ENCODE measurements at regions not wholly inside any gene's neighbourhood (a gene's known extent, or its start where the extent isn't known, plus 50 kb on each side); places are given as distances from the start of the nearest gene placed in this dataset.
"Not testable (repeated sequence)": the region's sequence is repeated elsewhere in the genome, so short reads cannot be mapped to it uniquely, and the experiment has no call there.

DNA sequence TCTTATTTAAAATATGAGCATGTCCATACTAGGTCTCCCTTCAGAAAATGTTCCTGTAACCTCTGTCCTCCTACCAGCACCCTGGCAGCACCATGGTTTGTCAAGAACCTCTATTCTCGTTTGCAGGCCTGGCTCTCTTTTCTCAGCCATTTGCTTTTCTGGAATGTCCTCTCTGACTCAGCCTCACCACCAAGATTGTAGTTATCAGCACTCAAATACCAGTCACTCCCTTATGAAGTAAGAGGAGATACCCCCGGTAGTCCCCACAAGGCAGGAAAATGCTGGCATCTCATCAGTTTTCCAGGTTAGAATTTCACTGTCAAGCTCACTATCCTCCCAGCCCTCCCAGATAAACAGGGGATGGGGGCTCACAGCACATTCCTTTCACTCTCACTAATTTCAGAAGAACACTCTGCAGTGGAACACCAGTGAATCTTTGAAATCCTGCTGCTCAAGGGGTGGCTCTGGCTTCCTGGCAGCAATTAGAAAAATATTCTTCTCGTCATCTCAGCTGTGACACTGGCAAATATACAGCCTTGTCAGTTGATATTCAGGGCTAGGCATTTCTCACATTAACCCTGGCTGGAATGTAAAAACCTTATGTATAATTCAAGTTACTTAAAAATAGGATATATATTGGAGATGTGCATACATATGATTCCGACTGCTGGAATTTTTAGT lies 129.2 kb downstream of the TBX18 start:
- TF ChIP-seq, protein P1, sequence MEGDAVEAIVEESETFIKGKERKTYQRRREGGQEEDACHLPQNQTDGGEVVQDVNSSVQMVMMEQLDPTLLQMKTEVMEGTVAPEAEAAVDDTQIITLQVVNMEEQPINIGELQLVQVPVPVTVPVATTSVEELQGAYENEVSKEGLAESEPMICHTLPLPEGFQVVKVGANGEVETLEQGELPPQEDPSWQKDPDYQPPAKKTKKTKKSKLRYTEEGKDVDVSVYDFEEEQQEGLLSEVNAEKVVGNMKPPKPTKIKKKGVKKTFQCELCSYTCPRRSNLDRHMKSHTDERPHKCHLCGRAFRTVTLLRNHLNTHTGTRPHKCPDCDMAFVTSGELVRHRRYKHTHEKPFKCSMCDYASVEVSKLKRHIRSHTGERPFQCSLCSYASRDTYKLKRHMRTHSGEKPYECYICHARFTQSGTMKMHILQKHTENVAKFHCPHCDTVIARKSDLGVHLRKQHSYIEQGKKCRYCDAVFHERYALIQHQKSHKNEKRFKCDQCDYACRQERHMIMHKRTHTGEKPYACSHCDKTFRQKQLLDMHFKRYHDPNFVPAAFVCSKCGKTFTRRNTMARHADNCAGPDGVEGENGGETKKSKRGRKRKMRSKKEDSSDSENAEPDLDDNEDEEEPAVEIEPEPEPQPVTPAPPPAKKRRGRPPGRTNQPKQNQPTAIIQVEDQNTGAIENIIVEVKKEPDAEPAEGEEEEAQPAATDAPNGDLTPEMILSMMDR (IDR thresholded peaks at IDR 0.05; ENCODE audit: insufficient read depth, low read depth, low read length): no peak
- H3K36me3 ChIP-seq (ENCODE audit: control insufficient read depth, insufficient read depth, low read length): no peaks in the 10 kb centered on the region
- H3K4me3 ChIP-seq (ENCODE audit: low read depth, low read length): no peak overlapping the region
- ChIA-PET POLR2A (no interaction called here), CTCF (no interaction called here)
- no peak for DNase-seq (ENCODE audit: low read depth)
- H3K27me3 ChIP-seq (ENCODE audit: control insufficient read depth, insufficient read depth, low read length): no peaks in the 10 kb centered on the region

DNA sequence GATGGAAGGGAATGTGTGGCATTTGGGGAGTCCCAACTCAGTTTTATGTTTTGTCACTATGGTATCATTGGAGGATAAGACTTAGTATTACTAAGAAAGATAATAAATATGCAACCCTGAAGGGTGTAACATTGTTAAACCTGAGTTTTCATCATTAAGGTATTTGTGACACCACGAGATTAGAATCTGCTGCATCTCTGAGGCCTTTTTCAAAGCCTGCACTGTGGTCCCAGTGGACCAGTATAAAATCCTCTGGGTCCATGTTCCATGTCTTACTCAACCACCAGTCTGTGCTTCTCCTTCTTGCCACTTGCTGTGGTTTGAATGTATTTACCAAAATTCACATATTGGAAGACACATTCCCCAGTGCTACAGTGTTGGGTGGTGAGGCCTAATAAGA lies 130.6 kb downstream of the TBX18 start:
- DNase-seq (ENCODE audit: low read depth): no peak
- ChIA-PET POLR2A (no interaction called here), CTCF (no interaction called here)
- TF ChIP-seq, protein P1 (IDR thresholded peaks at IDR 0.05; ENCODE audit: insufficient read depth, low read depth, low read length): no peak
- no peaks in the 10 kb centered on the region for H3K27me3 ChIP-seq (ENCODE audit: control insufficient read depth, insufficient read depth, low read length)
- H3K36me3 ChIP-seq (ENCODE audit: control insufficient read depth, insufficient read depth, low read length): no peaks in the 10 kb centered on the region
- no peak overlapping the region for H3K4me3 ChIP-seq (ENCODE audit: low read depth, low read length)

DNA sequence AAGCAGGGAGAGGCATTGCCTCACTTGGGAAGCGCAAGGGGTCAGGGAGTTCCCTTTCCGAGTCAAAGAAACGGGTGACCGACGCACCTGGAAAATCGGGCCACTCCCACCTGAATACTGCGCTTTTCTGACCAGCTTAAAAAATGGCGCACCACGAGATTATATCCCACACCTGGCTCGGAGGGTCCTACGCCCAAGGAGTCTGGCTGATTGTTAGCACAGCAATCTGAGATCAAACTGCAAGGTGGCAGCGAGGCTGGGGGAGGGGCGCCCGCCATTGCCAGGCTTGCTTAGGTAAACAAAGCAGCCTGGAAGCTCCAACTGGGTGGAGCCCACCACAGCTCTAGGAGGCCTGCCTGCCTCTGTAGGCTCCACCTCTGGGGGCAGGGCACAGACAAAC lies 137.9 kb downstream of the TBX18 start:
- DNase-seq (ENCODE audit: low read depth); H3K27me3 ChIP-seq (ENCODE audit: control insufficient read depth, insufficient read depth, low read length); H3K36me3 ChIP-seq (ENCODE audit: control insufficient read depth, insufficient read depth, low read length); POLR2A ChIA-PET; H3K4me3 ChIP-seq (ENCODE audit: low read depth, low read length): not testable (repeated sequence)
- CTCF ChIA-PET: interaction anchor here (1.8 kb wide), 1 partner anchor 169 kb away, joined by 3 read pairs; no protein-coding TSS in a partner anchor

DNA sequence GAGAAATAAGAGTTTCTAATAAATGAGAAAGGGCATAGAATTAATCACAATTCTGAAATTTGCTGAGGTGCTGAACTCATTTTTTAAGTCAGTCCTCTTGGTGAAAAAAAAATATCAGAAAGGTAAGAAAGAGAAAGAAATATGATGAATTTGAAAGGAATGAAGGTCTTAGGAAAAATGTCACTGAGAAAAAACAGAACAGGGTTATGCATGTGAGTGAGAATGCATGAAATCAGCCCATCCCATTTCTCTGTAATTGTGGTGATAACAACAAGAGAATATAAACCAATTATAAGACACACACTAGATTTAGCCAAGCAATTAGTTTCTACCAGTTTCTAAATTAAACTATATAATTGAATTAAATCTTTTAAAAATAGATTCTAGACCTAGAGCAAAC lies 138.9 kb downstream of the TBX18 start:
- H3K4me3 ChIP-seq (ENCODE audit: low read depth, low read length): no peak overlapping the region
- no peaks in the 10 kb centered on the region for H3K27me3 ChIP-seq (ENCODE audit: control insufficient read depth, insufficient read depth, low read length)
- POLR2A ChIA-PET: no interaction called here
- H3K36me3 ChIP-seq (ENCODE audit: control insufficient read depth, insufficient read depth, low read length): no peaks in the 10 kb centered on the region
- no peak for DNase-seq (ENCODE audit: low read depth)
- CTCF ChIA-PET: no interaction called here
- TF ChIP-seq, protein P1 (IDR thresholded peaks at IDR 0.05; ENCODE audit: insufficient read depth, low read depth, low read length): no peak

DNA sequence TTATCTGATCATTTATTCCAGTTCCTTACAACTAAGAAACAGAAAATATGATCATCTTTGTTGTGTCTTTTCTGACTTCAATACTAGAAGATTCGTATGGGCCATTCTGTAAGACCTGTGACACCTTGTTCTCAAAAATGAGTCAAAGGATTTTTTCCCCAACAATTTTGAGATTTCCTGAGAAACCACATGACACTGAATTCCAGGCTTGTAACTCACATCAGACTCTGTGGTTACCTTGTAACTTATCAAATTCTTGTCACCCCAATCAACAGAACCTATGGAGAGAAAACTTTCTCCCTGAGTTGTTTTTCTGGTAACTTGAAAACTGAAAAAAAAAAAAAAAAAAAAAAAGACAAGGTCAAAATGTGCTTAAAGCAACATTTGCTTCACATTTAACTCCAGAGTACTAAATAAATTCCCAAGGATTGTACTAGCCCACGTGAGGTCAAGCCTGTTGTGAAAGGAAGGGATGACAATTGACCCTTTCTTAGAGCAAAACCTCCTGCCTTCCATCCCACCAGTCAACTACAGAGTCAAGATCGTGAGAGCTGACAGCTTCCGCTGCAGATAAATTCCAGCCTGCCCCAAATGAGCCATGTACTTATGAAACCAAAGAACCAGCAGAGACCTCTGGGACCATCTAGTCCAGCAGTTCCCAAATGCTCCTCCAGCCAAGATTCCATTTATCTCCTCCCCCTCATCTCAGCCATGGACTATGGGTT lies 140.3 kb downstream of the TBX18 start:
- ChIA-PET CTCF (interaction anchor here (0.6 kb wide), 1 partner anchor 129 kb away, joined by 3 read pairs; no protein-coding TSS in a partner anchor), POLR2A (no interaction called here)
- no peak overlapping the region for H3K4me3 ChIP-seq (ENCODE audit: low read depth, low read length)
- DNase-seq (ENCODE audit: low read depth): peak; percentile 51
- no peaks in the 10 kb centered on the region for H3K36me3 ChIP-seq (ENCODE audit: control insufficient read depth, insufficient read depth, low read length)
- TF ChIP-seq, protein P1 (IDR thresholded peaks at IDR 0.05; ENCODE audit: insufficient read depth, low read depth, low read length): no peak
- no peaks in the 10 kb centered on the region for H3K27me3 ChIP-seq (ENCODE audit: control insufficient read depth, insufficient read depth, low read length)

Measured in BJ (cell line).